Fibroblast of villous mesenchyme (primary cell): ENCODE measurements at regions not wholly inside any gene's neighbourhood (a gene's known extent, or its start where the extent isn't known, plus 50 kb on each side); places are given as distances from the start of the nearest gene placed in this dataset.

Experiments
- DNase-seq: peaks from one replicate; pipeline ENCODE4 v3.0.0-alpha.2; 2010; ENCODE audit warnings: low read depth
- H3K4me3 ChIP-seq: 2 replicates; pipeline ENCODE4 v1.5.1; 2011; ENCODE audit warnings: low read depth, mild to moderate bottlenecking, low read length
- TF ChIP-seq, protein P1 (sequence below): IDR thresholded peaks from 2 replicates; pipeline ENCODE4 v1.5.1; 2012; ENCODE audit warnings: low read depth, mild to moderate bottlenecking, low read length; ENCODE audit not compliant: insufficient read depth

DNA sequence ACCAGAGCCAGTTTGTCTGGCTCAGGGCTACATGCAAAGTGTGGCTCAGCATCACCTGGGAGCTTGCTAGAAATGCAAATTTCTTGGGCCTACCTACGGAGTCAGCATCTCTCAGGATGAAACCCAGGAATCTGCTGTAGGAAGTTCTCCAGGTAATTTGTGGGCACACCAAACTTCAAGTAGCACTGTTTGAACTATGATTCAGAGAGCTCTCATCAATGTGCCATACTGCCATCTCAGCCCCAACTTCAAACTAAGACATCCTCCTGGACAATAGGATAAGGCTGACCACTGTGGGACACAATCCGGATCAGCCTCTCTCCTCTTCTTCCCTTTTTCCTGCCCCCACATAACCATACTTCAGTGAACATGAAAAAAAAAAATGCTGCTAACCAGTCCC, 374.5 kb downstream of the METTL15 start:
- H3K4me3 ChIP-seq: no peak overlapping the region
- TF ChIP-seq, protein P1, sequence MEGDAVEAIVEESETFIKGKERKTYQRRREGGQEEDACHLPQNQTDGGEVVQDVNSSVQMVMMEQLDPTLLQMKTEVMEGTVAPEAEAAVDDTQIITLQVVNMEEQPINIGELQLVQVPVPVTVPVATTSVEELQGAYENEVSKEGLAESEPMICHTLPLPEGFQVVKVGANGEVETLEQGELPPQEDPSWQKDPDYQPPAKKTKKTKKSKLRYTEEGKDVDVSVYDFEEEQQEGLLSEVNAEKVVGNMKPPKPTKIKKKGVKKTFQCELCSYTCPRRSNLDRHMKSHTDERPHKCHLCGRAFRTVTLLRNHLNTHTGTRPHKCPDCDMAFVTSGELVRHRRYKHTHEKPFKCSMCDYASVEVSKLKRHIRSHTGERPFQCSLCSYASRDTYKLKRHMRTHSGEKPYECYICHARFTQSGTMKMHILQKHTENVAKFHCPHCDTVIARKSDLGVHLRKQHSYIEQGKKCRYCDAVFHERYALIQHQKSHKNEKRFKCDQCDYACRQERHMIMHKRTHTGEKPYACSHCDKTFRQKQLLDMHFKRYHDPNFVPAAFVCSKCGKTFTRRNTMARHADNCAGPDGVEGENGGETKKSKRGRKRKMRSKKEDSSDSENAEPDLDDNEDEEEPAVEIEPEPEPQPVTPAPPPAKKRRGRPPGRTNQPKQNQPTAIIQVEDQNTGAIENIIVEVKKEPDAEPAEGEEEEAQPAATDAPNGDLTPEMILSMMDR: no peak
- no peak for DNase-seq

DNA sequence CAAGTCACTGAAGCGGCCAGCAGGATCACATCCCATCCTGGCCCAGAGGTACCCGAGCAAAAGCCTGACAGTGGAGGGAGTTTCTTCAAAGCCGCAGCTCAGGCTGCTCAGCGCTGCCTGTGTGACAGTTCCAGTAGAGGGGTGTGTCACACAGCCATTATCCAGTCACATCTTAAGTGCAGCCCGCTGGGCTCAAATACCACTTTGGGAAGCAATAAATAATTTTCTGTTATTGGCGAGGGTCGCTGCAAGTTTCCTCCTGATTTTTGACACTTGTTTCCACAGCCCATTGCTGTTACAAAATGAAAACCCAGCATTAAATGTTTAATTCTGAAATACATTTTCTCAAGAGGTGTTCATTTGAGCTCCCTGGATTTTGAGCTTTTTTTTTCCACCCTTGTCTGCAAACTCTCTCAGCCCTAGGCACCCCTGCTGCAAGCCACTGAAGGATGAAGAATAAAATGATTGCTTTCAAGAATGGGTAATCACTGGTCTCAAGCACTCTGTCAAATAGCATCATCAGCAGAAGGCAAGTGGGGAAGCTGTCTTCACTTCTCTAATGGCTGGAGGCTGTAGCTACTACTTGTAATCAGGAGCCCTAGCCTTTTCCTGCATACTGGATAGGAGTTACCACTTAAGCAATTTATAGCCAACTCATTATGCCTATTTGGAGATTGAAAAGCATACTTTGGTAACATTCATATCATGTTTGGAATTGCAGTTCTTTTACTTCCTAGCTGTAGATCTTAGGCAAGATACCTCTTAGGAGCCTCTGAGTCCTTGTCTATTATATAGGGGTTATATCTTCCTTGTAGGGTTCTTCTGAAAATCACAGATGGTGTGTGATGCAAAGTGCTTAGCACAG, 373.7 kb downstream of the METTL15 start:
- H3K4me3 ChIP-seq: no peak overlapping the region
- DNase-seq: no peak
- TF ChIP-seq, protein P1: no peak

DNA sequence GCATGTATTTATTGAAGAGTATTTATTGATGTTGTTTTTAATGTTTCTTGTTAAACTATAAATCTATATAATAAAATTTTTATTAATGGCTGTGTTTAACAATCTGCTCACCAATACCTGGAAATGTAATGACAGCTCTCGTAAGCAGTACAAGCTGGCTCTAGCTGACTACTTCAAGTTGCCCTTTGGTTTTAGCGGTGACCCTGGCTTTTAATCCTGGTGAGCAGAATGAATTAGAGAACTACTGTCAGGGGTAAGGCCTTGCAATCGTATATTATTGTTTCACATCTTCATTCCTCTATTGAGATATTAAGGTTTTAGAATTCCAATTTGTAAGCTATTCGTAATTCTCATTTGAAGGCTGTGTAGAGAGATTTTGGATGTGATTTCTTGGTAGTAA, 372.2 kb downstream of the METTL15 start:
- no peak overlapping the region for H3K4me3 ChIP-seq
- no peak for DNase-seq
- TF ChIP-seq, protein P1: no peak

DNA sequence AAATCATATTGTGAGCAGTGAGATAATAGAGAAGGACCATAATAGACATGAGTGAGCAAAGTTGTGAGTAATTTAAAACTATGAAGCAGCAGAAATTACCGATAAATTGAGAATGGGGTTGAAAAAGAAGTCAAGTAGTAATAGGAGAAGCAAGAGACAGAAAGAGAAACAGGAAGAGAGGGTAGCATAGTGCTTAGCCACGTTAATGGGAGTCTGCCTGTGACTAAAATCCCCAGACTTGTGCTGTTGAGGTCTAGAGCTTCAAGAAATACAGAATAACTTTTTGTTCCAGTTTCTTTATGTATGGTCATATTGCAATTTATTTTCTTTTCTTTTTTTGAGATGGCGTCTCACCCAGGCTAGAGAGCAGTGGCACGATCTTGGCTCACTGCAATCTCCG, 368.7 kb downstream of the METTL15 start:
- H3K4me3 ChIP-seq: no peak overlapping the region
- DNase-seq: no peak
- TF ChIP-seq, protein P1: no peak

DNA sequence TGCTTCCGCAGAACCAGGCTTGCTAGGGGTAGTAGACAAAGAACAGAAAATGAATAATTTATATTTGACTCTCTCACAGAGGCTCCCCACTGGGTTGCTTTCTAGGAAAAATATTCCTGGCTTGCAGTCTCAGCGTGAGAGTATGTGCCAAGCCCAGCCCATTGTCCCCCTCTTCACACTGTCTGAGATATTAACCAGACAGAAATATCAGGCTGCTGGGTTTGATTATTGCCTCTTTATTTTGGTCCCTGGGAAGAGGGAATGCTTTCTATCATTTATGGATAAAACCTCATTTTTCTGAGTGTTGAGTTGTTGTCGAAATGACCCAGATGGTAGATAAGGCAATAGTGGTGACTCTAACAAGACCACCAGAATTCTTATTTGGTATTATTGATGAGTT, 367.9 kb downstream of the METTL15 start:
- DNase-seq: peak; percentile 18
- H3K4me3 ChIP-seq: no peak overlapping the region
- TF ChIP-seq, protein P1: no peak

DNA sequence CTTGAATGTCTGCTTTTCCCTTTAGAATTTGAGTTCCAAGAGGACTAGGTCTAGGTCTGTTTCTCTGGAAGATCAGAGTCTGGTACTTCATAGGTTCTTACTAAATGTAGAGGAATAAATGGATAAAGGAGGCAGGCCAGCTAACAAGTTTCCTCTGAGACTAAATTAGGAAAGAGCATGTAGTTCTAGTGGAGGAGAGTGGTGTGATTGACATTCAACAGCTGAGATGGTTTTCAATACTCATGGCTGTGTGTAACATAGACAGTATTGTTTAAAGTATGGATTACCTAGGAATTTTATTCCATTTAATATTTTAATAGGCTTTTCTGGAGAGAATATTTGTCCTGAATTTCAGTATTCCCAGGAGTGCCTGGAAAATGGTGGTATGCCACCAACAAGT, 364.7 kb downstream of the METTL15 start:
- no peak overlapping the region for H3K4me3 ChIP-seq
- TF ChIP-seq, protein P1: no peak
- DNase-seq: no peak

DNA sequence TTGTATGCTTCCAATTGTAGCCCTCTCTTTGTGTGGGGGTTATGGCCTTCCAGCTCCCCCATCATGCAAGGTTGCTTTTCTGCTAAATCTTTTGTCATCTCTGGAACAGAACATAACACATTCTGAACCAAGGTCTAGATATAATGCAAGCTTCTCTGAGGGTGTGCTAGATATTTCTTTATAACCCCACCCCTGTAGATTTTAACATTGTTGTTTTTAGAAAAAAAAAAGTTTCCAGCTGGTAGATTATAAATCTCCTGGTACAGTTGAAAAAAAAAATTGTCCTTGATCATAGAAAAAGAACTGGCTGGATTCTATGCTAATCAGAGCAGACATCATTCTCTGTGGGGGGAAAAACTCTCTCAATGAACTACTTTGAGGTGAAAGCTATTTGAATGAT, 363.3 kb downstream of the METTL15 start:
- TF ChIP-seq, protein P1: no peak
- no peak overlapping the region for H3K4me3 ChIP-seq
- no peak for DNase-seq
